KMS-11 (cell line): ENCODE measurements at regions not wholly inside any gene's neighbourhood (a gene's known extent, or its start where the extent isn't known, plus 50 kb on each side); places are given as distances from the start of the nearest gene placed in this dataset.

Experiments
- H2AFZ ChIP-seq: fragments of 200-600 bp; sonication (generic); 2 replicates; pipeline ENCODE4 v1.6.1; 2016; ENCODE audit warnings: antibody characterized with exemption, mixed run types, low read depth
- H3K27ac ChIP-seq: fragments of 200-600 bp; sonication (generic); 2 replicates; pipeline ENCODE4 v1.6.1; 2016; ENCODE audit warnings: mild to moderate bottlenecking, mixed run types
- H3K27me3 ChIP-seq: fragments of 200-600 bp; sonication (generic); 2 replicates; pipeline ENCODE4 v1.6.1; 2017; ENCODE audit warnings: mild to moderate bottlenecking, low read depth, mixed run types, moderate library complexity; ENCODE audit not compliant: insufficient read depth
- H3K36me3 ChIP-seq: fragments of 200-600 bp; sonication (generic); 2 replicates; pipeline ENCODE4 v1.6.1; 2017; ENCODE audit warnings: mild to moderate bottlenecking, mixed run types; ENCODE audit not compliant: insufficient read depth
- H3K4me1 ChIP-seq: fragments of 200-600 bp; sonication (generic); 2 replicates; pipeline ENCODE4 v1.6.1; 2016; ENCODE audit warnings: mild to moderate bottlenecking, low read depth, mixed run types; ENCODE audit not compliant: poor library complexity, severe bottlenecking
- H3K4me2 ChIP-seq: fragments of 200-600 bp; sonication (generic); 2 replicates; pipeline ENCODE4 v1.7.0; 2016; ENCODE audit warnings: mild to moderate bottlenecking, mixed run types
- H3K4me3 ChIP-seq: fragments of 200-600 bp; sonication (generic); IDR thresholded peaks from 2 replicates; pipeline ENCODE4 v1.6.1; 2017; ENCODE audit warnings: low read depth, low read length, mixed read lengths; ENCODE audit not compliant: insufficient read depth
- H3K79me2 ChIP-seq: fragments of 200-600 bp; sonication (generic); 2 replicates; pipeline ENCODE4 v1.6.1; 2016; ENCODE audit warnings: low read depth, mixed run types; ENCODE audit not compliant: insufficient read depth
- H3K9ac ChIP-seq: fragments of 200-600 bp; sonication (generic); 2 replicates; pipeline ENCODE4 v1.6.1; 2016; ENCODE audit warnings: mild to moderate bottlenecking, mixed run types
- H4K20me1 ChIP-seq: fragments of 200-600 bp; sonication (generic); 2 replicates; pipeline ENCODE4 v1.6.1; 2016; ENCODE audit warnings: mild to moderate bottlenecking, mixed run types; ENCODE audit not compliant: insufficient read depth
- TF ChIP-seq, protein P1 (sequence below): fragments of 200-600 bp; sonication (generic); conservative IDR thresholded peaks from 2 replicates; pipeline ENCODE4 v1.6.1; 2017; ENCODE audit warnings: low read depth, mild to moderate bottlenecking, antibody characterized with exemption, low read length, moderate library complexity, mixed read lengths

DNA sequence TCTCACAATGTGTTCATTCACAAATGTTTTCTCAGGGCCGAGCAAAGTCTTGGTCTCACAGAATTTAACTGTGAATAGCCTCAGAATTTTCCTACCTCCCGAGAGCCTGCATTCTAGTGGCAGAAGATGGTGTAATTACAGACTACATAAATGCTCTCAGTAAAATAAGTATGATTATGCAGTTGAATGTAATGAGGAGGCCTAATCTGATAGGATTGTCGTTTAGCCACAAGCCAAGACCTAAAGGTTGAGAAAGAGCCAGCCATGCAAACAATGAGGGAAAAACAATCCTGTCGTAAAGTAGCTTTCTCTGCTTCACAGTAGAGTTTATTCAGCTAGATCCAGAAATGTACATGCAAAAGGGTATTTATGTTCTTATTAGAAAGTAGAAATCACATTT lies 607.8 kb upstream of the B3GALT2 start:
- H3K4me2 ChIP-seq: no peak overlapping the region
- H2AFZ ChIP-seq: no peak overlapping the region
- TF ChIP-seq, protein P1, sequence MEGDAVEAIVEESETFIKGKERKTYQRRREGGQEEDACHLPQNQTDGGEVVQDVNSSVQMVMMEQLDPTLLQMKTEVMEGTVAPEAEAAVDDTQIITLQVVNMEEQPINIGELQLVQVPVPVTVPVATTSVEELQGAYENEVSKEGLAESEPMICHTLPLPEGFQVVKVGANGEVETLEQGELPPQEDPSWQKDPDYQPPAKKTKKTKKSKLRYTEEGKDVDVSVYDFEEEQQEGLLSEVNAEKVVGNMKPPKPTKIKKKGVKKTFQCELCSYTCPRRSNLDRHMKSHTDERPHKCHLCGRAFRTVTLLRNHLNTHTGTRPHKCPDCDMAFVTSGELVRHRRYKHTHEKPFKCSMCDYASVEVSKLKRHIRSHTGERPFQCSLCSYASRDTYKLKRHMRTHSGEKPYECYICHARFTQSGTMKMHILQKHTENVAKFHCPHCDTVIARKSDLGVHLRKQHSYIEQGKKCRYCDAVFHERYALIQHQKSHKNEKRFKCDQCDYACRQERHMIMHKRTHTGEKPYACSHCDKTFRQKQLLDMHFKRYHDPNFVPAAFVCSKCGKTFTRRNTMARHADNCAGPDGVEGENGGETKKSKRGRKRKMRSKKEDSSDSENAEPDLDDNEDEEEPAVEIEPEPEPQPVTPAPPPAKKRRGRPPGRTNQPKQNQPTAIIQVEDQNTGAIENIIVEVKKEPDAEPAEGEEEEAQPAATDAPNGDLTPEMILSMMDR: no peak

DNA sequence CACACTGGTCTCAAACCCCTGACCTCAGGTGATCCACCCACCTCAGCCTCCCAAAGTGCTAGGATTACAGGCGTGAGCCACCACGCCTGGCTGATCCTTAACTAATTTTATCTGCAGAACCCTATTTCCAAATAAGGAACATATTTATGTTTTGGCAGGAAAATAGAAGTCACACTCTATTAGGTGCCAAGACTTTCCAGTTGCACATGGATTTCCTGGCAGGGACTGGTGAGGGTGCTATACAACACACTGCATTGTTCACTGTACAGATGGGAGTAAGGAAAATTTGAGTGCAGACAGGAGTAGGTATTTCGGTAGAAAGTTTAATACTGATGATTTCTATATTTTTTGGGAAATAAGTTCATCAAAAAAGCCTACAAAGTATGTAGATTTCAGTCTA lies 605.3 kb upstream of the B3GALT2 start:
- no peak overlapping the region for H2AFZ ChIP-seq
- no peak overlapping the region for H3K4me2 ChIP-seq
- TF ChIP-seq, protein P1: no peak
- no peaks in the 10 kb centered on the region for H4K20me1 ChIP-seq
- no peaks in the 10 kb centered on the region for H3K27me3 ChIP-seq
- no peak overlapping the region for H3K9ac ChIP-seq
- 0 out of 2 replicates have a peak, but pooled peaks cover 3% of the 10 kb centered on the region for H3K36me3 ChIP-seq
- H3K4me1 ChIP-seq: no peaks in the 10 kb centered on the region
- H3K4me3 ChIP-seq: no peak overlapping the region
- H3K27ac ChIP-seq: no peak overlapping the region
- H3K79me2 ChIP-seq: no peaks in the 10 kb centered on the region

More for the DNA sequence above, 607.8 kb upstream of the B3GALT2 start:
- H3K79me2 ChIP-seq: no peaks in the 10 kb centered on the region
- no peaks in the 10 kb centered on the region for H4K20me1 ChIP-seq
- no peaks in the 10 kb centered on the region for H3K4me1 ChIP-seq
- H3K4me3 ChIP-seq: no peak overlapping the region
- no peaks in the 10 kb centered on the region for H3K27me3 ChIP-seq
- 0 out of 2 replicates have a peak, but pooled peaks cover 3% of the 10 kb centered on the region for H3K36me3 ChIP-seq
- no peak overlapping the region for H3K27ac ChIP-seq
- no peak overlapping the region for H3K9ac ChIP-seq

DNA sequence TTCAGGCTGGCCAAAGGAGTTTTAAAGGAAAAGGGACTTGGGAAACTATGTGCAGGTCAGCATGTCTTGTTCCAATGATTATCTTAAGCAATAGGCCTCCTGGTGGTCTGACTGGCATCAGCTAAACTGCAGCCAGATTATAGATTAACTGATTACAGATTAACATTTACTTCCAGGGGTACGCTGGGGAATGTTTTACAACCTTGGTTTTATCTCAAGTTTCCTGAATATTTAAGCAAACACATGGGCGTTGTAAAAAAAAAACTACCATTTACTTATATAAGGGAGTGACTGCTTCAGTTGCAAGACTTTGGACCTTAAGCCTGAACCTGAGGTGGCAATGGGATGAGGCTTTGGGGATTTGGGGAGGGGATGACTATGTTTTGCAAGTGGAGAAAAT lies 600.6 kb upstream of the B3GALT2 start:
- Histone ChIP-seq H3K79me2 (no peaks in the 10 kb centered on the region), H4K20me1 (no peaks in the 10 kb centered on the region), H3K27me3 (no peaks in the 10 kb centered on the region), H3K36me3 (no peaks in the 10 kb centered on the region), H2AFZ (no peak overlapping the region), H3K27ac (no peak overlapping the region), H3K4me2 (no peak overlapping the region), H3K4me1 (no peaks in the 10 kb centered on the region), H3K4me3 (no peak overlapping the region), H3K9ac (no peak overlapping the region)
- TF ChIP-seq, protein P1: no peak

DNA sequence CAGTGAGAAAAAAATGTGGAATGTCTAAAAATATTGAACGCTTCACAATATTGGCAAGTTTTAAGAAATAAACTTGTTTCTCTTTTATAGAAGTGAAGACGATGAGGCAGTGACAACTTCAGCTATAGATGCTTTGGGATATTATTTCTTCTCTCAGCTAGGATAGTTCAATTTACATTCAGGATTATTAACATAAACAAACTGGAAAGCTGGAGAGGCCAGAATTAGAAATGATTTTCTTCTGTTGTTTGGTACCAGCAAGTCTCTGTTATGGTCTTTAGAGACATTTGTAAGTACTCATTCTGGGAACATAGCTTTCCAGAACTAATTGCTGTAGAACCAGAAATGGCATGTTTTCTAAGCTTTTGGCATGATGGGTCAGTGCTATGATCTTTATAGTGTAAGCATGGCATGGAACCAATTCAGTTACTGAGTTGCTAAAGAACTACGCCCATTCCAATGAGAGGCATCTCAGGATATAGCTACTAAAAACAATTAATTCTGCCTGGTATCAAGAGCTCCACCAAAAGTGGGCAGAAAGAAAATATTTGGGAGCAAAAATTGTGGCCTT lies 599.5 kb upstream of the B3GALT2 start:
- TF ChIP-seq, protein P1: no peak
- H3K4me2 ChIP-seq: no peak overlapping the region
- H3K36me3 ChIP-seq: no peaks in the 10 kb centered on the region
- no peaks in the 10 kb centered on the region for H4K20me1 ChIP-seq
- H3K9ac ChIP-seq: no peak overlapping the region
- H3K27me3 ChIP-seq: no peaks in the 10 kb centered on the region
- H2AFZ ChIP-seq: no peak overlapping the region
- H3K27ac ChIP-seq: no peak overlapping the region
- no peaks in the 10 kb centered on the region for H3K4me1 ChIP-seq
- H3K79me2 ChIP-seq: no peaks in the 10 kb centered on the region
- no peak overlapping the region for H3K4me3 ChIP-seq
